Activated naive CD4-positive, alpha-beta T cell treated with anti-CD3 and anti-CD28 coated beads, Interleukin-2, amount 50 U/mL, for 72 hours (primary cell): ENCODE measurements at regions not wholly inside any gene's neighbourhood (a gene's known extent, or its start where the extent isn't known, plus 50 kb on each side); places are given as distances from the start of the nearest gene placed in this dataset.
"Not testable (repeated sequence)": the region's sequence is repeated elsewhere in the genome, so short reads cannot be mapped to it uniquely, and the experiment has no call there.

Source experiments
- ATAC-seq, 2 donors: fragments of 150-1000 bp; cut with Tn5 transposase; 2 replicates each; pipeline ENCODE4 v1.10.0; 2021; ENCODE audit warnings: mild to moderate bottlenecking in 2 of 2, moderate library complexity in 2 of 2
- DNase-seq, 2 donors: peaks; one replicate each; pipeline ENCODE4 v3.0.0; 2021 to 2022; ENCODE audit warnings: low spot score in 2 of 2
- H3K27ac Mint-ChIP-seq, 2 donors: one replicate each; pipeline ENCODE4 v1.8.0; 2022; ENCODE audit warnings: mild to moderate bottlenecking in 2 of 2, mixed read lengths in 2 of 2
- H3K36me3 Mint-ChIP-seq, 2 donors: one replicate each; pipeline ENCODE4 v1.8.0; 2022; ENCODE audit warnings: mixed read lengths in 2 of 2
- H3K9me3 Mint-ChIP-seq, 2 donors: one replicate each; pipeline ENCODE4 v1.8.0; 2022; ENCODE audit warnings: mixed read lengths in 2 of 2

DNA sequence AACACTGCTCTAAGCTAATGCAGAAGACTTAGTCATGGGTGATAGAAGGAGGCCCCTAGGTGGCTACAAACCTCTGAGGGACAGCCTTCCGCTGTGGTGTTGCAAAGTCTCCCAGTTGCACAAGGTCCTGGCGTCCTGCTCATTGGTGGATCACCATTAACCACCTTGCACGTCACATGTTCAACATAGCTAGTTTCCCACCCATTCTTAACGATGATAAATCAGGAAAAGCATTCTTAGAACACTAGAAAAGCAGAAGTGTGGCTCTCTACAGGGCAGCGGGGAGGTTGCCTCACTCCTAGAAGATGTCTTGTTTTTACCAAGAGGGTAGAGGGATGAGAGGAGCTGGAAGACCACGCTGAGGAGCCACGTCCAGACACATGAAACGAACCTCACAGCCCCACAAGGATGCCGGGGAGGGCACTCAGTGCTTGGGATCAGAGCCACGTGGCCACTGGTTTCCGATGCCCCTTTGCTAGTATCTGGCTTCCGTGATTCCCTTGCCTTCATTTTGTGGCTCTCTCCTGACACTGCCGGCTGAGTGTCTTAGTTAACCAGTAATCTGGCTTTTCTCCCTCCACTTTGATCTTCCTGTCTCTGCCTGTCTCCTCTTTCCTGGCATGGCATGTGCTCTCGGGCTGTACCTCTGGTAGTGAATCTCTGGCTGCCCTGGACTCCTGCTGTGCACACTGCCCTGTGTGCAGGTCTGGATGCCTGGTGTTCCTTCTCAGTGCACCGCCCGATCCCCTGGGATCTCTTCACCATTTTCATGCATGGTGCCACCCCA lies 91.4 kb upstream of the NEDD9 start:
- H3K27ac Mint-ChIP-seq, result peak overlapping the region; percentile 89 to 90
- peaks cover 22 to 36% of the 10 kb centered on the region in 2 donors for H3K36me3 Mint-ChIP-seq
- H3K9me3 Mint-ChIP-seq, result peaks cover 4 to 5% of the 10 kb centered on the region in 2 donors
- DNase-seq (no peak), ATAC-seq (peak in 1 of 2 donors; percentile 2)

DNA sequence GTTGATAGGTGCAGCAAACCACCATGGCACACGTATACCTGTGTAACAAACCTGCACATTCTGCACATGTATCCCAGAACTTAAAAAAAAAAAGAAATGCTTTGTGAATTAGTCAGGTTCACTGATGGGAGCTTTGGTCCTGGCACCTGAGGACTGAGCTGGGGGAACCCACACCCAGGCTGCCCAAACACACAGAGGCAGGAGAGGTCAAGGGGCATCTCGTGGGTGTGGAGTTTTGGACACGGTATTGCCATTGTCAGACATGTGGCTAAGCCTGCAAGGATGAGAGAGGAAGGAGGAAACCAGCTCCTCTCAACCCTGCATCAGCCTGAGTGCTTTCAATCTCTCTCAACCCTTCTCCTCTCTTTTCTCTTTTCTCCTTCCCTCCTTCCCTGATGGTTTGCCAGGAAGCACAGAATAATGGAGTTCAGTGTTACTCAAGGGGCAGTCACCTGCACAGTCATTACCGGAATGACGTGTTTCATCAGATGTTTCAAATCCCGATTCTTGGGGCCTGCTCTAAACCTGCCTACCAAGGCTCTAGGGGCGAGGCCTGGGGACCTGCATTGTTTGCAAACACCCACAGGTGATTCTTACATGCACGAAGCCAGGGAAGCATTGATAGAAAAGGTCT lies 89.9 kb upstream of the NEDD9 start:
- peaks cover 4 to 5% of the 10 kb centered on the region in 2 donors for H3K9me3 Mint-ChIP-seq
- DNase-seq (no peak), ATAC-seq (no peak)
- peak overlapping the region in 1 of 2 donors; percentile 67 for H3K27ac Mint-ChIP-seq
- peaks cover 14 to 32% of the 10 kb centered on the region in 2 donors for H3K36me3 Mint-ChIP-seq

DNA sequence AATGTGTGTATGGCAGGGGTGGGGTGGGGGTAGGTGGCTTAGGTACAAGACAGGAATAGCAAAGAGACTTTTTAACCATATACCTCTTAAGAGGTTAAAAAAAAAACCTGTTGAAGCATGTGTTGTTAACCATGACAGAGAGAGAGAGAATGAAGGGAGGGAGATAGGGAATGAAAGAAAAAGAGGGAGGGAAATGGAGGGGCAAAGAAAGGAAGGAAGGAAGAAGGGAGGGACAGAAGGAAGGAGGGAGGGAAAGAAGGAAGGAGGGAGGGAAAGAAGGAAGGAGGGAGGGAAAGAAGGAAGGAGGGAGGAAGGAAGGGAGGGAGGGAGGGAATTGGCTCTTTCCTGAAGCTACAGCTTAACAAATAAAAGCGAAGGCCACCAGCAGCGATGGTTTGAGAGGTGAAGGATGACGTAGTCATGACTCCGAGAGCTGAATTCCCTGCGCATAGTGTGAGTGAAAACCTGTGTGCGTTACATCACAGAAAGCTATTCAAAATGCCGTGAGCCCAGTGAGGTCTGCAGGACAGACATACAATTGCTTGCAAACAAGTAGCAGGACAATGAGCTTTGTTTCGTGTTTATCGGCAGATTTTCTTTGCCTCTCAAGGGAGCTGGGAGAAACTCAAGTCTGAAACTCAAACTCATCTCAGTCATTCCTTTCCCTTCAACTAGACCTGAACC lies 88.6 kb upstream of the NEDD9 start:
- ATAC-seq (no peak), DNase-seq (no peak)
- Mint-ChIP-seq H3K9me3 (peaks cover 4 to 11% of the 10 kb centered on the region in 2 donors), H3K36me3 (peaks cover 21 to 33% of the 10 kb centered on the region in 2 donors), H3K27ac (no peak overlapping the region)

DNA sequence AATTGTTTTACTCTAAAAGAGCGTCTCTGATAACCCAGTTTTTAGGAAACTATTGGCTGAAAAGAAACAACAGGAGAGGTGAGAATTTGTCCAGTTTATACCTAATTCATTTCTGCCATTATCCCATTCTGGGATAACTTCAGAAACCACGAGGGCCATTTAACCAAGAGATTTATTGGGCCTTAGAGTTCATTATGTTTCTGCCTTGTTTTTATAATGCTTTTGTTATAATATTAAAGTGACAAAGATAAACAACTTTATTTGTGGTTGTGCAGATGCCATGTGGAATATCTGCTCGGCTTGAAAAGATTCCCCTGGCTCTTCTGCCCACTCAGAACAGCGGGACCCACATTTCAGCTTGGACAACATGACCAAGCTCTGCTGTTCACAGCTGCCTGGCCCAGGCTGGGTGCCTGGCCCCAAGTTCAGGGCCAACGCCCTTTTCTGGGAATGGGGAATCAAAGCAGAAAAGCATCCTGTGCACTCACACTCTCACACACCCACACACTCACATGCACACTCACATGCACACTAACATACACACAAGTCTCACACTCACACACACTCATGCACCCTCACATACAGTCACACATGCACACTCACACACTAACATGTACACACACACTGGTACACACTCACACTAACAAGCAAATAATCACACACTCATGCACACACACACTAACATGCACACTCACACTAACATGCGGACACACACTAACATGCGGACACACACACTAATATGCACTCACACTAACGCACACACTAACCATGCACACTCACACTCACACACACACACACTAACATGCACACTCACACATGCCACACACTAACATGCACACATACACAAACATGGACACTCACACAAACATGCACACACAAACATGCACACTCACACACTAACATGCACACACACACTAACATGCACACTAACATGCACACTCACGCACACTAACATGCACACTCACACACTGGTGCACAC lies 86.7 kb upstream of the NEDD9 start:
- DNase-seq (no peak), ATAC-seq (no peak)
- Mint-ChIP-seq H3K36me3 (peaks cover 19 to 36% of the 10 kb centered on the region in 2 donors), H3K9me3 (peaks cover 4 to 11% of the 10 kb centered on the region in 2 donors), H3K27ac (peak overlapping the region in 1 of 2 donors; percentile 95)

DNA sequence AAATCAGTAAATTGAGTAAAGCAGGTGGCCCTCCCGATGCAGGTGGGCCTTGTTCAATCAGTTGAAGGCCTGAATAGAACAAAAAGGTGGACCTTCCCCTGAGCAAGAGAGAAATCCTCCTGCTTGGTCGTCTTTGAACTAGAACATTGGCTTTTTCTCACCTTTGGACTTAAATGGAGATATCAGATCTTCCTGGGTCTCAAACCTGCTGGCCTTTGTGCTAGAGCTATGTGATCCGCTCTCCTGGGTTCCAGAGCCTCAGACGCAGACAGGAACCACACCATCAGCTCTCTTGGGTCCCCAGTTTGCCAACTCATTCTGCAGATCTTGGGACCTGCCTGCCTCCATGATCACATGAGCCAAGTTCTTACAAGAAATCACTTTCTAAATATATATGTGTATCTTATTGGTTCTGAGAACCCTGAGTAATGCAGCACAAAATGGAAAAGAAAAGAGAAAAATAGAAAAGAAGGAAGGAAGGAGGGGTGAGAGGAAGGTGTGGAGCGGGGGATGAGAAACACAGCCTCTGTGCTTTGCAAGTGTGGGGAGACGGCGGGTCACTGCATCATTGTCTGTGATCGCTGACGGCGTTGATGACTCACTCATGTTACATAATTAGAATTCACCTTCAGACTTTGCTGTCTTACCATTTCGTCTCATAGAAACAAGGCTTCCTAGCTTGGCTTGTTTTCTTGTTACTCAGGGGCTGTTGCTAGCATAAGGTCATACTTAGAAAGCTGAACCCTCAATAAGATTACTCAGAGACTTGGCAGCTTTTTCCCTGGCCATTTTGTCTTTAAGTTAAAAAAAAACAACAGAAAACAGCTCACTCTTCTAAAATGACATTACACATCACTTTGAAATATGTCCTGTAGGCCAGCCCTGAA lies 85.7 kb upstream of the NEDD9 start:
- DNase-seq (peak in 1 of 2 donors; percentile 64), ATAC-seq (peak; percentile 90 to 94)
- H3K27ac Mint-ChIP-seq, result peak overlapping the region; percentile 65 to 95
- H3K9me3 Mint-ChIP-seq, result peaks cover 6 to 15% of the 10 kb centered on the region in 2 donors
- peaks cover 18 to 36% of the 10 kb centered on the region in 2 donors for H3K36me3 Mint-ChIP-seq

DNA sequence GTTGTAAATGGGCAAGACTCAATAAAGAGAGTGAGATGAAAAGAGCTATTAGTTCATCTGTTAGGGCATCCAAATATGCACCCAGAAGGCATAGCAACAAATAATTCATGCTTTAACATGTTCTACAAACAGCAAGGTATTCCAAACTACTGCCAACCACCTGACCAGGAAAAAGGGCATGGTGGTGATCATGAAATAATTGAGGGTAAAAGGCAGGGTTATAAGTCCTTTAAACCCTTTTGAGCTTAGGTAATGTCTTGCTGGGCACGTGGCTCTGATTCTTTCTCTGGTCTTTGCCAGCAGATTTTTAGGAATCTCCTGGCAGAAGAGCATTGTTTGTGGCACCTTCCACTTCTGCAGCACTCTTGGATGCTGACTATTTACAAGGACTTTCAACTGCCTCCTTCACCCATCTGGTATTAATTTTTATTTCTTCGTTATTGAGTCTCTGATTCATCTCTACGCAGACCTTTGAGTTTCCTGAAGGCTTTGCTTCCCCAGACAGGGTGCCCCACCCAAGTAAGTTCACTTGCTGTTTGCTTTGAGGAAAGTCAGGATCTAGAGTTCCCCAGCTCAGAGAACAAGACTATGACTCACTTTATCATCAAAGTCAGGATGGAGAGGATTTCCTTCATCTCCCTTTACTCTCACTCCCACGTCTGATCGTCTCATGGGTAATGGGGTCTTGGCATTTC lies 83.4 kb upstream of the NEDD9 start:
- peaks cover 14 to 27% of the 10 kb centered on the region in 2 donors for H3K9me3 Mint-ChIP-seq
- DNase-seq (no peak), ATAC-seq (no peak)
- H3K36me3 Mint-ChIP-seq, result peaks cover 18 to 44% of the 10 kb centered on the region in 2 donors
- peak overlapping the region; percentile 19 to 62 for H3K27ac Mint-ChIP-seq

DNA sequence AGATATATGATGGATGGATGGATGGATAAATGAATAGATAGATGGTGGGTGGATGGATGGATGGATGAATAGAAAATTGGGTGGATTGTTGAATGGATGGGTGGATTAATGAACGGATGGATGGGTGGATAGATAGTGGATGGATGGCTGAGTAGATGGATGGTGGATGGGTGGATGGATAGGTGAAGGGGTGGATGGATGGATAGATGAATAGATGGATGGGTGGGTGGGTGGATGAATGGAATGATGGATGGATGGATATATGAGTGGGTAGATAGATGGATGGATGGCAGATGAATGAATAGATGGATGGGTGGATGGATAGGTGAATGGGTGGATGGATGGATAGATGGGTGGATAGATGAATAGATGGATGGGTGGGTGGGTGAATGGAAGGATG lies 80.7 kb upstream of the NEDD9 start:
- Mint-ChIP-seq H3K36me3 (peaks cover 10 to 34% of the 10 kb centered on the region in 2 donors), H3K9me3 (peaks cover 10 to 22% of the 10 kb centered on the region in 2 donors), H3K27ac (no peak overlapping the region)
- no peak for DNase-seq
- no peak for ATAC-seq

DNA sequence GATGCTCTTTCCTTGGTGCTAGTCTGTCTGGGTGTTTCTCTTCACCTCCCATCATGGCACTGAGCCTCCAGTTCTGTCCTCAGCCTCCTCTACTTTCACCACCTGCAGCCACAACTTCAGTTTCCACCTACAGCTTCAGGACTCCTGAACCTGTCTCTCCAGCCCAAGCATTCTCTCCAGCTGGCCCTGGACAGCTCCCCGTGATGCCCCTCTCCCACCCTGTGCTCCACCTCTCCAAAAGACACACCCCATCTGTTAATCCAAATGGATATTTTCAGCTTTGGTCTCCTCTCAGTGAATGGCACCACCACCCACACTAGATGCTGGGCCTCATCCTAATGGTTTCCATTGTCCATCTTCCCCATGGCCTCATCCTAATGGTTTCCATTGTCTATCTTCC lies 79.5 kb upstream of the NEDD9 start:
- ATAC-seq, result no peak
- H3K9me3 Mint-ChIP-seq, result peaks cover 10 to 22% of the 10 kb centered on the region in 2 donors
- DNase-seq, result no peak
- H3K36me3 Mint-ChIP-seq, result peaks cover 10 to 26% of the 10 kb centered on the region in 2 donors
- H3K27ac Mint-ChIP-seq, result no peak overlapping the region

DNA sequence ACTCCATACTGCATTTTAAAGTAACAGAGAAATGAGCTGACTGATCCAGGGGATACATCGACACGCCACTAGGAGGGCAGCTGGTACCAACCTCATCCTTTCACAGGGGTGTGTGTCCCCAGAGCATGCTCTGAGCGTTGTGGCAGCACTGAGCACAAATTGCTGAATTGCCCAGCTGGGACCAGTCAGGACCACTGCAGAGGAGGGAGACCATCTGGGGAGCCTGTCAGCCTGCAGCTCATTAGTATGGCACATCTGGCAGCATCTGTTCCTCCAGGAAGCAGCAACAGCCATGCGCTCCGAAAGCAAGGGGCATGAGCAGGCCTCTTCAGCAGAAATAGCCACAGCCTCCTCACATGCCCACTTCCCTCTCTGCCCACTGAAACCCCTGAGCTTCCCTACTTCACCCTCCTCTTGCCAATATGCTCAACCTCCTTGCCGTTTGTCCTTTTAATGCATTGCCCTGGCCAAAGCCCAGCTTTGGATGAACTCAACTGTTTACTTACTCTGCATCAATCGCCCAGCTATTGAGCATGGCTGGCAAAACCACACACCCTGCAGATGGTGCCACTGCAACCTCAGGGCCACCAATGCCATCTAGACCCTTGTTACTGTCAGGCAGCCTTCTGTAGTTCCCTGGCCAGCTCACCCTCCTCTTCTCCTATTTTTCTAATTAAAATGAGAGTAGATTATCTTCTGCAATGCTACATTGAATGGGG lies 77.6 kb upstream of the NEDD9 start:
- Mint-ChIP-seq H3K27ac (no peak overlapping the region), H3K36me3 (peaks cover 11 to 25% of the 10 kb centered on the region in 2 donors), H3K9me3 (peaks cover 10 to 16% of the 10 kb centered on the region in 2 donors)
- ATAC-seq (no peak), DNase-seq (no peak)

DNA sequence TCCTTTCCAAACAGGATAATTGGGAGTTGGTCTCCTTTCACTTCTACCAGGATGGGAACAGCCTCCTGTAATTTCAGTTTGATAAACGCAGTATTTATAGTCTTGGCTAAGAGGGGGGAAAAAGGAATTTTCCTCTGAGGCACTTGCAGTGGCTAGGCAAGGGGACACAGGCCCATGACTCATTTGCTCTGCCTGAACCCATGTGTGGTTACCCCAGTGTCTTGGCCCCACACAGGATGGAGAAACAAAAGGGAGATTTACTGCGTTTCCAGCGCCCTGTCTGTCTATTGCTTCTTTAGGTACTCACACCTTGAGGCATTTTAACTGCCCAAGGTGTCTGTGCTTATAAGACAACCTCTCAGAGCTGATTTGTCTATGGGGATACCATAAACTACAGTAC lies 74.8 kb upstream of the NEDD9 start:
- H3K9me3 Mint-ChIP-seq, result peaks cover 2 to 6% of the 10 kb centered on the region in 2 donors
- peaks cover 21 to 46% of the 10 kb centered on the region in 2 donors for H3K36me3 Mint-ChIP-seq
- ATAC-seq, result no peak
- DNase-seq, result no peak
- H3K27ac Mint-ChIP-seq, result no peak overlapping the region

DNA sequence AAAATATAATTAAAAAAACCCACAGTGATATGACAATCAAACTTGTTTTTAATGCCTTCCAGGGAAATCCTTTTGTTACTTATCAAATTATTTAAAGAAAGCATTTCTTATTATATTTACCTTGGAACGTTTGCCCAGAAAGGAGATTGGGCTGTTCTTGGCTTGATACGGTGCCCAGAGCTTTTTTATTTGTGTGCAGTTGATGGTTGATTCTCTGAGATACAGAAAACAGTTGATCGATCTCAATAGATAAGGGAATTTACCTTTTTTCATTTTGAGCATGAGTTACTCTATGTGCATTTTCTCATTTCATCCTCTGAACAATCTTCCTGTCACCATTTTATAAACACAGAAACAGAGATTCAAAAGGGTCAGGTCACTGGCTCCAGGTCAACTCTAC lies 72.5 kb upstream of the NEDD9 start:
- ATAC-seq, result no peak
- H3K36me3 Mint-ChIP-seq, result peaks cover 32 to 59% of the 10 kb centered on the region in 2 donors

DNA sequence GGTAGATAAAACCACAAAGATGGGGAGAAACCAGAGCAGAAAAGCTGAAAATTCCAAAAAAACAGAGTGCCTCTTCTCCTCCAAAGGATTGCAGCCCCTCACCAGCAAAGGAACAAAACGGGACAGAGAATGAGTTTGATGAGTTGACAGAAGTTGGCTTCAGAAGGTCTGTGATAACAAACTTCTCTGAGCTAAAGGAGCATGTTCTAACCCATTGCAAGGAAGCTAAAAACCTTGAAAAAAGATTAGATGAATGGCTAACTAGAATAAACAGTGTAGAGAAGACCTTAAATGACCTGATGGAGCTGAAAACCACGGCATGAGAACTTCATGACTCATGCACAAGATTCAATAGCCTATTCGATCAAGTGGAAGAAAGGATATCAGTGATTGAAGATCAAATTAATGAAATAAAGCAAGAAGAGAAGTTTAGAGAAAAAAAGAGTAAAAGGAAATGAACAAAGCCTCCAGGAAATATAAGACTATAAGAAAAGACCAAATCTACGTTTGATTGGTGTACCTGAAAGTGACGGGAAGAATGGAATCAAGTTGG lies 67.5 kb upstream of the NEDD9 start:
- not testable (repeated sequence) for ATAC-seq
- H3K27ac Mint-ChIP-seq, result peak overlapping the region in 1 of 2 donors; percentile 72

More for the DNA sequence above, 72.5 kb upstream of the NEDD9 start:
- Mint-ChIP-seq H3K27ac (no peak overlapping the region), H3K9me3 (peaks cover 7 to 8% of the 10 kb centered on the region in 2 donors)
- DNase-seq, result no peak

DNA sequence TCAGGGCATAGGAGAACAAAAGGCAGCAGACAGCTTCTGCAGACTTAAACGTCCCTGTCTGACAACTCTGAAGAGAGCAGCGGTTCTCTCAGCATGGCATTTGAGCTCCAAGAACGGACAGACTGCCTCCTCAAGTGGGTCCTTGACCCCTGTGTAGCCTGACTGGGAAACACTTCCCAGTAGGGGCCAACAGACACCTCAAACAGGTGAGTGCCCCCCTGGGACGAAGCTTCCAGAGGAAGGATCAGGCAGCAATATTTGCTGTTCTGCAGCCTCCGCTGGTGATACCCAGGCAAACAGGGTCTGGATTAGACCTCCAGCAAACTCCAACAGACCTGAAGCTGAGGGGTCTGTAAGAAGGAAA lies 66.9 kb upstream of the NEDD9 start:
- not testable (repeated sequence) for DNase-seq, ATAC-seq
- H3K9me3 Mint-ChIP-seq, result peaks cover 12 to 14% of the 10 kb centered on the region in 2 donors
- H3K36me3 Mint-ChIP-seq, result peaks cover 54 to 85% of the 10 kb centered on the region in 2 donors
- H3K27ac Mint-ChIP-seq, result peak overlapping the region in 1 of 2 donors; percentile 72

More for the DNA sequence above, 67.5 kb upstream of the NEDD9 start:
- peaks cover 49 to 85% of the 10 kb centered on the region in 2 donors for H3K36me3 Mint-ChIP-seq
- not testable (repeated sequence) for DNase-seq
- H3K9me3 Mint-ChIP-seq, result peaks cover 12 to 14% of the 10 kb centered on the region in 2 donors
